Peyer's patch (tissue), 4 donors: ENCODE measurements at regions not wholly inside any gene's neighbourhood (a gene's known extent, or its start where the extent isn't known, plus 50 kb on each side); places are given as distances from the start of the nearest gene placed in this dataset.

Experiments used
- DNase-seq, 3 donors: peaks; one replicate each; pipeline ENCODE4 v3.0.0-alpha.2; 2017 to 2019
- H3K27ac ChIP-seq, 4 donors: fragments of 200-600 bp; sonication (generic); one replicate each; pipeline ENCODE4 v1.5.1; 2016 to 2019
- H3K27me3 ChIP-seq, 2 donors: fragments of 200-600 bp; sonication (generic); one replicate each; pipeline ENCODE4 v1.5.1; 2019
- H3K36me3 ChIP-seq, 3 donors: fragments of 200-600 bp; sonication (generic); one replicate each; pipeline ENCODE4 v1.5.1; 2016 to 2019
- H3K4me1 ChIP-seq, 4 donors: fragments of 200-600 bp; sonication (generic); one replicate each; pipeline ENCODE4 v1.5.1; 2016 to 2019
- H3K4me3 ChIP-seq, 4 donors: fragments of 200-600 bp; sonication (generic); 1 replicate in 3 of 4; 2 replicates in 1 of 4; pipeline ENCODE4 v1.5.1; 2016 to 2019; ENCODE audit warnings: mild to moderate bottlenecking in 1 of 4
- H3K9me3 ChIP-seq, 4 donors: fragments of 200-600 bp; sonication (generic); one replicate each; pipeline ENCODE4 v1.5.1; 2016 to 2019; ENCODE audit warnings: mild to moderate bottlenecking in 1 of 4
- CTCF ChIP-seq, 6 experiments: fragments of 450-650 bp in 4 of 6; fragments of 200-600 bp in 2 of 6; sonication (generic) in 1 of 6; IDR thresholded peaks; one replicate each; pipeline ENCODE4 v1.5.1; 2017 to 2019; ENCODE audit warnings: antibody characterized with exemption in 6 of 6, mild to moderate bottlenecking in 3 of 6, moderate library complexity in 1 of 6
- POLR2A ChIP-seq, 2 donors: fragments of 450-650 bp; IDR thresholded peaks; one replicate each; pipeline ENCODE4 v1.5.1; 2017; ENCODE audit warnings: antibody characterized with exemption in 2 of 2, mild to moderate bottlenecking in 2 of 2, moderate library complexity in 2 of 2

- TF ChIP-seq CTCF (IDR thresholded peaks at IDR 0.05): no peak
- no peak for TF ChIP-seq POLR2A (IDR thresholded peaks at IDR 0.05)
- Histone ChIP-seq H3K27ac (no peak overlapping the region), H3K27me3 (no peaks in the 10 kb centered on the region), H3K4me3 (no peak overlapping the region), H3K9me3 (no peaks in the 10 kb centered on the region), H3K4me1 (no peaks in the 10 kb centered on the region), H3K36me3 (no peaks in the 10 kb centered on the region)
- DNase-seq: no peak
Measured at GRCh38 chr13:90027409-90027808, 1320.1 kb upstream of the MIR17HG start.

- no peak for TF ChIP-seq POLR2A (IDR thresholded peaks at IDR 0.05)
- no peak for TF ChIP-seq CTCF (IDR thresholded peaks at IDR 0.05)
- Histone ChIP-seq H3K4me3 (no peak overlapping the region), H3K27ac (no peak overlapping the region), H3K36me3 (no peaks in the 10 kb centered on the region), H3K9me3 (no peaks in the 10 kb centered on the region), H3K4me1 (no peaks in the 10 kb centered on the region), H3K27me3 (no peaks in the 10 kb centered on the region)
- DNase-seq: no peak
Measured at GRCh38 chr13:90032313-90032712, 1315.2 kb upstream of the MIR17HG start.

GRCh38 chr13:90032841-90033493 lies 1314.5 kb upstream of the MIR17HG start:
- no peak overlapping the region for H3K27ac ChIP-seq
- no peaks in the 10 kb centered on the region for H3K4me1 ChIP-seq
- H3K9me3 ChIP-seq: no peaks in the 10 kb centered on the region
- no peak for DNase-seq
- TF ChIP-seq POLR2A (IDR thresholded peaks at IDR 0.05) (no peak), CTCF (IDR thresholded peaks at IDR 0.05) (no peak)
- no peaks in the 10 kb centered on the region for H3K36me3 ChIP-seq
- H3K27me3 ChIP-seq: no peaks in the 10 kb centered on the region
- no peak overlapping the region for H3K4me3 ChIP-seq

- Histone ChIP-seq H3K9me3 (no peaks in the 10 kb centered on the region), H3K4me3 (no peak overlapping the region), H3K4me1 (no peaks in the 10 kb centered on the region), H3K36me3 (no peaks in the 10 kb centered on the region), H3K27ac (no peak overlapping the region), H3K27me3 (no peaks in the 10 kb centered on the region)
- TF ChIP-seq CTCF (IDR thresholded peaks at IDR 0.05) (no peak), POLR2A (IDR thresholded peaks at IDR 0.05) (no peak)
- DNase-seq: no peak
Measured at GRCh38 chr13:90039516-90039915, 1308.0 kb upstream of the MIR17HG start.

DNA sequence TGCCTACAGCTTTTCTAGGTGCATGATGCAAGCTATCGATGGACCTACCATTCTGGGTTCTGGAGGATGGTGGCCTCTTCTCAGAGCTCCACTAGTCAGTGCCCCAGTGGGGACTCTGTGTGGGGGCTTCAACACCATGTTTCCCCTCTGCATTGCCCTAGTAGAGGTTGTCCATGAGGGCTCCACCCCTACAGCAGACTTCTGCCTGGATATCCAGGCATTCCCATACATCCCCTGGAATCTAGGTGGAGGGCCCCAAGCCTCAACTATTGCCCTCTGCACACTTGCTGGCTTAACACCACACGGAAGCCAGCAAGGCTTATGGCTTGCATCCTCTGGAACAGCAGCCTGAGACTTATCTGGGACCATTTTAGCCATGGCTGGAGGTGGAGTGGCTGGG lies 1299.9 kb upstream of the MIR17HG start:
- Histone ChIP-seq H3K4me1 (no peaks in the 10 kb centered on the region), H3K9me3 (no peaks in the 10 kb centered on the region)
- DNase-seq: no peak

More for the DNA sequence above, 1299.9 kb upstream of the MIR17HG start:
- Histone ChIP-seq H3K36me3 (no peaks in the 10 kb centered on the region), H3K27ac (no peak overlapping the region), H3K4me3 (no peak overlapping the region), H3K27me3 (no peaks in the 10 kb centered on the region)
- no peak for TF ChIP-seq POLR2A (IDR thresholded peaks at IDR 0.05)
- no peak for TF ChIP-seq CTCF (IDR thresholded peaks at IDR 0.05)
